Naive thymus-derived CD4-positive, alpha-beta T cell (primary cell): ENCODE measurements at regions not wholly inside any gene's neighbourhood (a gene's known extent, or its start where the extent isn't known, plus 50 kb on each side); places are given as distances from the start of the nearest gene placed in this dataset.
"Not testable (repeated sequence)": the region's sequence is repeated elsewhere in the genome, so short reads cannot be mapped to it uniquely, and the experiment has no call there.

ENCODE experiments used
- ATAC-seq: fragments of 150-1000 bp; cut with Tn5 transposase; 2 replicates; pipeline ENCODE4 v1.10.0; 2021; ENCODE audit warnings: mild to moderate bottlenecking, moderate library complexity
- CTCF ChIA-PET: fragments of 350-600 bp; sonication (Branson Sonifier 250); formaldehyde crosslinking; loops from one replicate; lab custom pipeline; 2021; ENCODE audit warnings: antibody characterized with exemption; lab: Charles Lee
- POLR2A ChIA-PET: fragments of 350-600 bp; sonication (Branson Sonifier 250); formaldehyde crosslinking; loops from one replicate; lab custom pipeline; 2021; ENCODE audit warnings: antibody characterized with exemption, inconsistent platforms; lab: Charles Lee
- DNase-seq, 9 donors: peaks; one replicate each; pipeline versions ENCODE4 v3.0.0 to v3.0.0-alpha.2; 2020 to 2022; ENCODE audit warnings: mixed read lengths in 1 of 9
- H3K27ac ChIP-seq: one replicate; pipeline ENCODE4 v1.7.0; 2013; ENCODE audit warnings: mild to moderate bottlenecking, low read depth, low read length, moderate library complexity
- H3K27me3 ChIP-seq, 2 donors: one replicate each; pipeline ENCODE4 v1.7.0; 2013; ENCODE audit warnings: low read length in 2 of 2, mild to moderate bottlenecking in 2 of 2, moderate library complexity in 2 of 2; ENCODE audit not compliant: control insufficient read depth in 2 of 2, insufficient read depth in 2 of 2
- H3K36me3 ChIP-seq, 3 experiments: 1 replicate in 2 of 3; 2 replicates in 1 of 3; pipeline ENCODE4 v1.7.0; 2013; ENCODE audit warnings: low read length in 3 of 3, mild to moderate bottlenecking in 3 of 3, moderate library complexity in 1 of 3; ENCODE audit not compliant: insufficient read depth in 3 of 3, control insufficient read depth in 2 of 3
- H3K4me1 ChIP-seq, 2 donors: one replicate each; pipeline ENCODE4 v1.7.0; 2013; ENCODE audit warnings: low read length in 2 of 2, mild to moderate bottlenecking in 2 of 2, moderate library complexity in 1 of 2; ENCODE audit not compliant: control insufficient read depth in 2 of 2, insufficient read depth in 2 of 2
- H3K4me3 ChIP-seq: 2 replicates; pipeline ENCODE4 v1.7.0; 2013; ENCODE audit warnings: mild to moderate bottlenecking, low read length
- H3K9me3 ChIP-seq, 3 experiments: 1 replicate in 2 of 3; 2 replicates in 1 of 3; pipeline ENCODE4 v1.7.0; 2013; ENCODE audit warnings: low read length in 3 of 3; ENCODE audit not compliant: control insufficient read depth in 2 of 3
- H3K27ac Mint-ChIP-seq, 9 donors: one replicate each; pipeline ENCODE4 v1.8.0; 2020 to 2022; ENCODE audit warnings: mixed read lengths in 9 of 9, mild to moderate bottlenecking in 8 of 9, moderate library complexity in 5 of 9, inconsistent platforms in 2 of 9
- H3K27me3 Mint-ChIP-seq, 5 donors: one replicate each; pipeline ENCODE4 v1.8.0; 2021 to 2022; ENCODE audit warnings: mixed read lengths in 5 of 5, mild to moderate bottlenecking in 1 of 5
- H3K36me3 Mint-ChIP-seq, 5 donors: one replicate each; pipeline ENCODE4 v1.8.0; 2020 to 2022; ENCODE audit warnings: mixed read lengths in 5 of 5, mild to moderate bottlenecking in 3 of 5, inconsistent platforms in 1 of 5
- H3K4me1 Mint-ChIP-seq, 7 donors: one replicate each; pipeline ENCODE4 v1.8.0; 2020 to 2022; ENCODE audit warnings: mixed read lengths in 7 of 7, mild to moderate bottlenecking in 3 of 7, inconsistent platforms in 1 of 7
- H3K4me3 Mint-ChIP-seq, 10 donors: one replicate each; pipeline ENCODE4 v1.8.0; 2020 to 2022; ENCODE audit warnings: mild to moderate bottlenecking in 10 of 10, mixed read lengths in 10 of 10, moderate library complexity in 6 of 10, inconsistent platforms in 2 of 10
- H3K9me3 Mint-ChIP-seq, 11 donors: one replicate each; pipeline ENCODE4 v1.8.0; 2020 to 2022; ENCODE audit warnings: mixed read lengths in 11 of 11, mild to moderate bottlenecking in 4 of 11, inconsistent platforms in 1 of 11, moderate library complexity in 1 of 11
- intact Hi-C, 2 donors: fragments of 100-400 bp; cut with micrococcal nuclease; formaldehyde crosslinking; loops; one replicate each; pipeline ENCODE4 v1.15.1; 2023

DNA sequence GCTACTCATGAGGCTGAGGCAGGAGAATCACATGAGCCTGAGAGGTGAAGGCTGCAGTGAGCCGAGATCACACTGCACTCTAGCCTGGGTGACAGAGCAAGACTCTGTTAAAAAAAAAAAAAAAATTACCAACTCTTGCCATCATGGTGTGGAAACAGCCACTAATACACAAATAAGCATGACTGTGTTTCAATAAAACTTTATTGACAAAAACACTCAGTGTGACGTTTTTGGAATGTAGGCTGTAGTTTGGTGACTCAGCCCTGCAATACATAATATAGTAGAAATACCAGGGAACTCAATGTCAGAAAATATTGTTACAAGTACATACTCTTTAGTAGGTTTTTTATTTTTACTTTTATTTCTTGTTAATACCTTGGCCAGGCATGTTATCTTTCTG is 207.1 kb downstream of the CASP12 start:
- peaks cover 7 to 14% (median 9%) of the 10 kb centered on the region in 7 donors for H3K4me1 Mint-ChIP-seq
- peak overlapping the region in 1 of 9 donors; percentile 10 for H3K27ac Mint-ChIP-seq
- H3K36me3 ChIP-seq, result no peaks in the 10 kb centered on the region
- H3K9me3 Mint-ChIP-seq, result peaks cover 0 to 10% (median 2%) of the 10 kb centered on the region in 11 donors
- intact Hi-C loops, result no loop called here
- no peaks in the 10 kb centered on the region for H3K27me3 ChIP-seq
- POLR2A ChIA-PET, result no interaction called here
- H3K27ac ChIP-seq, result no peak overlapping the region
- H3K4me3 ChIP-seq, result no peak overlapping the region
- CTCF ChIA-PET, result no interaction called here
- H3K27me3 Mint-ChIP-seq, result no peaks in the 10 kb centered on the region
- ATAC-seq (no peak), DNase-seq (no peak)
- H3K4me1 ChIP-seq, result no peaks in the 10 kb centered on the region
- no peak overlapping the region for H3K4me3 Mint-ChIP-seq
- no peaks in the 10 kb centered on the region for H3K9me3 ChIP-seq
- H3K36me3 Mint-ChIP-seq, result peaks cover 0 to 7% (median 0%) of the 10 kb centered on the region in 5 donors

DNA sequence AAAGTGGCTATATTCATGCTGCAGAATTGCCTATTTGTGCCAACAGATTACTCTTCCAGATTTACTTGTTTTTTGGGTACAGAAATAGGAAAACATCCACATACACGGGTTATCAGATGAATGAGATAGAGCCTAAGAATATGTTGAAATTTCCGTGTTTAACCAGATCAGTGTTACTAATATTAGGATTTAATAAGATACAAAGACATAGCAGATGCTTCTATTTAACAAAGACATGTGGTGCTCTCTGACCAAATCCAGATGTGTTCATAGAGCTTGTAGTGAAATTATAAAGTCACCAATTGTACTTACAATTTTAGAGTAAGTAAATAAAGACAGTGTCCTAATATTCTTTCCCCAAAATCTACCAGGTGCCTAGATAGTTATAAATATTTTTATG is 208.0 kb downstream of the CASP12 start:
- H3K27me3 Mint-ChIP-seq, result no peaks in the 10 kb centered on the region
- intact Hi-C loops, result no loop called here
- DNase-seq (no peak), ATAC-seq (no peak)
- H3K36me3 Mint-ChIP-seq, result peaks cover 0 to 7% (median 0%) of the 10 kb centered on the region in 5 donors
- no peaks in the 10 kb centered on the region for H3K36me3 ChIP-seq
- no peak overlapping the region for H3K4me3 ChIP-seq
- H3K9me3 Mint-ChIP-seq, result peaks cover 0 to 10% (median 2%) of the 10 kb centered on the region in 11 donors
- H3K4me1 Mint-ChIP-seq, result peaks cover 7 to 14% (median 9%) of the 10 kb centered on the region in 7 donors
- CTCF ChIA-PET, result no interaction called here
- H3K27ac ChIP-seq, result no peak overlapping the region
- POLR2A ChIA-PET, result no interaction called here
- no peaks in the 10 kb centered on the region for H3K9me3 ChIP-seq
- no peak overlapping the region for H3K4me3 Mint-ChIP-seq
- no peaks in the 10 kb centered on the region for H3K27me3 ChIP-seq
- H3K4me1 ChIP-seq, result no peaks in the 10 kb centered on the region
- no peak overlapping the region for H3K27ac Mint-ChIP-seq

DNA sequence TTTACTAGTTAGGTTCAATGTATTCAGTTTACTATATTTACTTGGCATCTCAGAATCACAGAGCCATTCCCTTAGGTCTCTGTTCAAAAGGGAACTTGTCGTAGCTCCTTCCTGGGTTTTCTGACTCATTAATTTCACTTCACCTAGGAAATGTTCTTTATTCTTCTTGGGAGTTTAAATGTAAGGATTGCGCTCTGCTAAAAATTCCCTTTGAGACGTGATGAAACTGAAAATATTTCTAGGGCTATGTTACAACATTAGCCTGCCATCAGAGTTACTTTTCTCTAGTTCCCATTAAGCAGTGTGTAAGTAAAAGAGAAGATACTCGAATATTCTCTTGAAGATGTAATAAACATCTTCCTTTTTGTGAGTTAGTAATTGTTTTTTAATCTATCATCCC is 209.5 kb downstream of the CASP12 start:
- no peak overlapping the region for H3K4me3 ChIP-seq
- CTCF ChIA-PET, result interaction anchor here (1.1 kb wide), 1 partner anchor 11 kb away, joined by 3 read pairs; no protein-coding TSS in a partner anchor
- Mint-ChIP-seq H3K4me3 (no peak overlapping the region), H3K27ac (no peak overlapping the region), H3K9me3 (peaks cover 0 to 12% (median 2%) of the 10 kb centered on the region in 11 donors), H3K27me3 (no peaks in the 10 kb centered on the region), H3K36me3 (peaks cover 0 to 10% (median 0%) of the 10 kb centered on the region in 5 donors), H3K4me1 (peaks cover 6 to 16% (median 11%) of the 10 kb centered on the region in 7 donors)
- H3K36me3 ChIP-seq, result no peaks in the 10 kb centered on the region
- POLR2A ChIA-PET, result no interaction called here
- no peaks in the 10 kb centered on the region for H3K27me3 ChIP-seq
- H3K27ac ChIP-seq, result no peak overlapping the region
- ATAC-seq (no peak), DNase-seq (no peak)
- H3K4me1 ChIP-seq, result no peaks in the 10 kb centered on the region
- intact Hi-C loops, result no loop called here
- H3K9me3 ChIP-seq, result no peaks in the 10 kb centered on the region

DNA sequence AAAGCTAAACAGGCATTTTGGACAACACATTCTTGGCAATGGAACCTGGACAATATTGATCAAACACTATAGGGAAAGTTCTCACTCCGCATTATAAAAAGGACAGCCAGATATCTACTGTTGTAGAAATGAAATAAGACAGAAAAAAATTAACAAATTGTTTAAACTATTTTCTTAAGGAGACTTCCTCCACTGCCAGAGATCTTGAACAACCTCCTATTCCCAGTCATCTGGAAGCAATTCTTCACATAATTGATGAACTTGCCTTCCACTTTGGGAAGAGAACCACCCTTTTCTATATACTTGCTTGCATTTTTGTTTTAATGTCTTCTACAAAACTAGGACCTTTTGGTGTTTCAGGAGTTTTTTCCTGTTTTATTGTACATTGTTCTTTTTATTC is 216.1 kb downstream of the CASP12 start:
- Mint-ChIP-seq H3K9me3 (peaks cover 0 to 11% (median 0%) of the 10 kb centered on the region in 11 donors), H3K27ac (no peak overlapping the region), H3K4me1 (peaks cover 2 to 14% (median 6%) of the 10 kb centered on the region in 7 donors), H3K4me3 (no peak overlapping the region), H3K36me3 (peaks cover 0 to 8% (median 0%) of the 10 kb centered on the region in 5 donors), H3K27me3 (no peaks in the 10 kb centered on the region)
- H3K9me3 ChIP-seq, result no peaks in the 10 kb centered on the region
- H3K36me3 ChIP-seq, result no peaks in the 10 kb centered on the region
- no peak for ATAC-seq
- H3K4me1 ChIP-seq, result no peaks in the 10 kb centered on the region
- ChIA-PET CTCF (no interaction called here), POLR2A (interaction anchor here (0.7 kb wide), 1 partner anchor 14 kb away, joined by 5 read pairs; no protein-coding TSS in a partner anchor)
- intact Hi-C loops, result loop anchor here in 1 of 2 donors (2.0 kb wide), 1 partner anchor 13 kb away; no protein-coding TSS in a partner anchor
- no peak overlapping the region for H3K4me3 ChIP-seq
- DNase-seq, result no peak
- no peak overlapping the region for H3K27ac ChIP-seq
- no peaks in the 10 kb centered on the region for H3K27me3 ChIP-seq

- H3K4me1 Mint-ChIP-seq, result peaks cover 0 to 11% (median under 1%) of the 10 kb centered on the region in 7 donors
These were observed 219.0 kb downstream of the CASP12 start for GRCh38 chr11:104679258-104679657.

GRCh38 chr11:104678408-104678807 is 219.9 kb downstream of the CASP12 start:
- peak overlapping the region in 1 of 9 donors; percentile 64 for H3K27ac Mint-ChIP-seq
- H3K36me3 Mint-ChIP-seq, result peaks cover 0 to 14% (median 0%) of the 10 kb centered on the region in 5 donors
- H3K4me1 Mint-ChIP-seq, result peaks cover 0 to 11% (median 0%) of the 10 kb centered on the region in 7 donors

More at GRCh38 chr11:104679258-104679657, 219.0 kb downstream of the CASP12 start:
- no peaks in the 10 kb centered on the region for H3K9me3 ChIP-seq
- no peak overlapping the region for H3K27ac ChIP-seq
- H3K27me3 ChIP-seq, result no peaks in the 10 kb centered on the region
- peaks cover 0 to 13% (median 0%) of the 10 kb centered on the region in 5 donors for H3K36me3 Mint-ChIP-seq
- H3K9me3 Mint-ChIP-seq, result peaks cover 0 to 10% (median 4%) of the 10 kb centered on the region in 11 donors
- H3K4me3 ChIP-seq, result no peak overlapping the region
- H3K36me3 ChIP-seq, result no peaks in the 10 kb centered on the region
- DNase-seq, result no peak
- no peaks in the 10 kb centered on the region for H3K4me1 ChIP-seq
- POLR2A ChIA-PET, result no interaction called here
- CTCF ChIA-PET, result no interaction called here
- intact Hi-C loops, result no loop called here
- no peak overlapping the region for H3K27ac Mint-ChIP-seq
- no peak for ATAC-seq
- H3K27me3 Mint-ChIP-seq, result no peaks in the 10 kb centered on the region
- no peak overlapping the region for H3K4me3 Mint-ChIP-seq

GRCh38 chr11:104677069-104677468 is 221.2 kb downstream of the CASP12 start:
- H3K27ac Mint-ChIP-seq, H3K4me1 ChIP-seq, intact Hi-C loops, H3K4me3 Mint-ChIP-seq, H3K4me3 ChIP-seq, H3K27ac ChIP-seq, POLR2A ChIA-PET, H3K27me3 ChIP-seq, H3K36me3 ChIP-seq, ATAC-seq, CTCF ChIA-PET, H3K27me3 Mint-ChIP-seq, DNase-seq, H3K9me3 ChIP-seq: not testable (repeated sequence)
- Mint-ChIP-seq H3K9me3 (peaks cover 0 to 12% (median 4%) of the 10 kb centered on the region in 11 donors), H3K36me3 (peaks cover 0 to 14% (median 0%) of the 10 kb centered on the region in 5 donors), H3K4me1 (peaks cover 0 to 11% (median 0%) of the 10 kb centered on the region in 7 donors)

More at GRCh38 chr11:104678408-104678807, 219.9 kb downstream of the CASP12 start:
- no peak overlapping the region for H3K4me3 ChIP-seq
- no peaks in the 10 kb centered on the region for H3K9me3 ChIP-seq
- ATAC-seq, result no peak
- no peak overlapping the region for H3K27ac ChIP-seq
- H3K36me3 ChIP-seq, result no peaks in the 10 kb centered on the region
- Mint-ChIP-seq H3K4me3 (no peak overlapping the region), H3K9me3 (peaks cover 0 to 12% (median 4%) of the 10 kb centered on the region in 11 donors), H3K27me3 (no peaks in the 10 kb centered on the region)
- ChIA-PET POLR2A (no interaction called here), CTCF (interaction anchor here (0.6 kb wide), 1 partner anchor 298 kb away, joined by 4 read pairs; no protein-coding TSS in a partner anchor)
- no peak for DNase-seq
- no peaks in the 10 kb centered on the region for H3K4me1 ChIP-seq
- intact Hi-C loops, result no loop called here
- no peaks in the 10 kb centered on the region for H3K27me3 ChIP-seq
